Stimulated activated CD8-positive, alpha-beta memory T cell treated with anti-CD3 and anti-CD28 coated beads, Interleukin-2, amount 100 ng/mL, for 1 hour (primary cell): ENCODE measurements at regions not wholly inside any gene's neighbourhood (a gene's known extent, or its start where the extent isn't known, plus 50 kb on each side); places are given as distances from the start of the nearest gene placed in this dataset.

Experiments
- DNase-seq, 2 donors: peaks; one replicate each; pipeline ENCODE4 v3.0.0-alpha.2; 2020; ENCODE audit warnings: low read depth in 2 of 2

- DNase-seq: no peak
These were observed 189.0 kb upstream of the CDYL start for GRCh38 chr6:4587171-4587570.

GRCh38 chr6:4586469-4586859 lies 189.7 kb upstream of the CDYL start:
- no peak for DNase-seq

DNA sequence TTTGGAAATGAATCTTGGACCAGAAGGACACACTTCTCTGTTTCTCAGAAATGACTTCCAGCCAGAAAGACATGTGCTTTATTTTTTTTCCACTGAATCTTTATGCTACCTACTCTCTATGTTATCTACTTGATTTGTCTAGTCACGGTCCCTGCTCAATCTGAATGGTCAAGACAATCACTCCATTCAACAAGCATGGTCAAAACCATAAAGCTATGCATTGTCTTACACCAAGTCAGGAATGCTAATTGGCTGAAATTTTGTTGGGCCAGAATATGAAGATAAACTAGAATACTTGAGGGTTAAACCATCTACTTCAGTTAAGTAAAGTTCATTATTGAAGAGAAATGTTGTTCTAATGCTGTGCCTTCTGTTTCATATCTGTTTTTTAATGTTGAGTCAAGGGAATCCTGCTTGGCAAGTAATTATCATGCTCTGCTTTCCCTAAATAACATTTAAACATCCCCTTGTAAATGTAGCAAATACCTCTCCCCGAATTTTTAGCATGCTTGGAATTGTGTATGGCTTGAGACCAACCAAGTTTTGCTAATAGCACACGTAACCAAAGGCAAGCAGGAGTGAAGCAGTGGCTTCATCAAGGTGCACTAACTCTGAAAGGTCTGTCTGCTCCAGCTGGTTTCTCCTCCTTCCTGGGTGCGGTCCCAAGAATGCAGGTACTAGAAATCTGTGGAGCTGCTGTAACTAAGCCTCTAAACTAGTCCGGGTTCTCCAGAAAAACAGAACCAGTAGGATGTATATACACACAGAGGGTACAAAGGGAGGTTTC lies 190.3 kb upstream of the CDYL start:
- no peak for DNase-seq

DNA sequence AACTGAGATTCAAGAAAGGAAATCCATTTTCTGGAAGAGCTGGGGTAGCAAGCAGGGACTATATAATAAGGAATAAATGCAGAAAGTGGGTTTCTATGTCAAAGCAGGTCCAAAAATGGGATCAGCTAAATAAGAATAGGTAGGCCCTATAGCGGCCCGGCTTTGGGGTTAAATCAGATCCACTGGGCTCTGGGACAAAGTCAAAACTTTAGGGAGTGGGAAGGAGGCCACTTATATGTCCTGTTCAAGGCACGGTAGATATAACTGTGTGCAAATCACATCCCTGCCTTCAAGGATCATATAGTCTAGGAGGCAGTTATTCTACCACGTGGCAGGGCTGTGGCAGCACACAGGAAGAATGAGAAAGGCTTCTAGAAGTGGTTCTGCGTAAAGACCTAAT lies 191.4 kb upstream of the CDYL start:
- no peak for DNase-seq

- no peak for DNase-seq
These were observed 193.4 kb upstream of the CDYL start for GRCh38 chr6:4582506-4583417.

DNA sequence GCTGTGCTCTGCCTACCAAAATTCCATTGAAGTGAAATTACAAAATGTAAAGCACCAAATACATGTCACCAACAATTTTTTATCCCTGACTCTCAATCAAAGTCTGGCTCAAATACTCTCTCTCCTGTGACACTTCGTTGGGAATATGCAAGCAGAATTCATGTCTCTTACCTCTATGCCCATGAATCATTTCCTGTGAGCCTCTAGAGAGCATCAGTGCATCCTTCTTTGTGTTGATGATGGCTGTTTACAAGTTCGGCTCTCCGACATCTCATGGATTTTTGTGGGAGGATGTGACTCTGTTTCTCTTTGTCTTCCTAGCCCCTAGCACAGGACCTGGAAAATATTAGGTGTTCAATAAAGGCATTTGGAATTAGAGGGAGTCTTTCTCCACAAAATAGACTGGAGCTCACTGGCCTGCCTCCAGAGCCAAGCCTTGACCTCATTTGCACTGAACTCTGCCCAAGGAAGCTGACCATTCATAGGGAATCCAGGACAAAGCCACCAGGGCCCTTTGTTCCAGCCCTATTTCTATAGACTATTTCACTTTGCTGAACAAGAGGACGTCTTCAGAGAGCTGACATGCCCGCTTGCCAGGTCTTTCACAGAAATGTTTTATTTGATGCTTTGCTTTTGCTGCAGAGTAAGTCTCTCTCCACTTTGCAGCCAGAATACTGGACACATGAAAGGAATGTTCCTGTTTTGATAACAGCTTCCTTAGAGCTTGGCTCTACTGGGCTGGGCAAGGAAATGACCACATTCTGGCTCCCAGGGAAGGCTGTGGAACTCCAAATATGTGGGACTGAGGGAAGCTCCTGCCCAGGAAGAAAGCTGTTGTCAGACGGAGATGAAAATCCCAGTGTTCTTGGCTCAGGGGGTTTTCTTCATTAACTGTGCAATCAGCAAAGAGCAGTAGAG lies 194.5 kb upstream of the CDYL start:
- DNase-seq: no peak

DNA sequence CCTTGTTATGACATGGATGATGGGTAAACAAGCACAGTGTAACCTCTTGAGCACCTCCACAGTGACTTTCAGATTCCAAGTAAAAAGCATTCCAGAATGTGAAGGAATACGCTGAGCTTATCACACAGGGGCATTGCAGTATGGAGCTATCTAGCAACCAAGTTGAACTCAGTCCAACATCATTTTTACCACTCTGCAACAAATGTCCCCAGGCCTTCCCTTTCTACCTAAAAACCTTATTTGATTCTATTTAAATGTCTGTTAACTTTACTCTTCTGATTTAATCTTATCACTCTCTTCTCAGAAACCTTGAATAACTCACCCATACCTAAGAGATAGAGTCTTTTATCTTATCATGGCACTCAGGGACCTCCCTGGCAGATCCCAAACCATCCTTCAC lies 195.8 kb upstream of the CDYL start:
- no peak for DNase-seq

DNA sequence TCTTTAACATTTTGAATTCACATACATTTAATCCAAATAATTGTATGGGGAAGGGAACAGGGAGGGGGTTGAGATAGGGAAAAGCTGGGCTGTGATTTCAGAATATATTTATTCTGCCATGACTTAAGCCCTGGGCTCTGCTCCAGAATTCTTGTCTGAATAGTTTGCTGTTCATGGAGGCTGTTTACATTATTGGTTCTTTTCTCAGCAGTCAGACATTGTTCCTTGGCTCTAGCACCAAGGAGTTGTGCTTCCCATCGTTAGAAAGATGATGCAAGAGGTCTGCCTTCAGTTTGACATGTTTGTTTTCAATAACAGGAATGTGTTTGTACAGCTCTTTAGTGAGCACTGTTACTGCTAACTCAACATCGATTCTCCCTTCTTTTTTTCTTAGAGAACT lies 198.8 kb upstream of the CDYL start:
- no peak for DNase-seq

- no peak for DNase-seq
These were observed 200.5 kb upstream of the CDYL start for GRCh38 chr6:4575714-4576113.

DNA sequence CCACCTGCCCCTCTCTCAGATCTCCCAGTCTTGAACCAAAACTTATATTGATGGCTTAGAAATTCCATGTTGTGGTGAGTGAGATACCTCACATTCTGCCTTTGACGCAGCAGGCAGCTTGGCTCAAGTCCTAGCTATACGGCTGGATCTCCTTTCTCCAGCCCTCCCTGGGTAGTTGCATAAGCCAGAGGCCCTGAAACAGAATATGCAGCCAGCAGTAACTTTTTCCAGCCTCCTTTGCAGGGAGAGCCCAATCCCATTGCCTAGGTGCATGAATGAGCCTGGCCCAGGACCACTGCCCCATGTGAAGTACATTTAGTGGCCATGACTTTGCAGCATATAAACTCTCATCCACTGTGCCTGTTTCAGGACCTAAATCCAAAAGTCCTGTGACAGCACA lies 202.2 kb upstream of the CDYL start:
- no peak for DNase-seq

- no peak for DNase-seq
These were observed 205.2 kb upstream of the CDYL start for GRCh38 chr6:4571011-4571410.

DNA sequence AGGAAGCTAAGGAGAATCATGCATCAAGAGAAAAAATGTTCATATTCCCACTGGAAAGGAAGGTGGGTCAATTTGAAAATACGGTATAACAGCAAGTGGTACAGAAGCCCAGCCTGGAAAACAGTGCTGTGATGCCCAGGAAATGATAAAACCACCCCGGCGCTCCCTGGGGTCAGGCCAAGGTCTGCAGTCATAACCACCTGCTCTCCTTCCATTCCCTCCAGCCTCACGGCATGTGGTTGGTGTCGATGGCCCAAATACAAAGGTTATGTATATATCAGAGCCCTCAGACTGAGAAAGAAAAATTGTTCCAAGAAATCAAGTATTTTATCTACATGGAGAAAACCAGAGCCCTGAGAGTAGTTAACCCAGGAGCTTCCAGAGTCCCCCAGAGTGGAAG lies 208.1 kb upstream of the CDYL start:
- DNase-seq: no peak

DNA sequence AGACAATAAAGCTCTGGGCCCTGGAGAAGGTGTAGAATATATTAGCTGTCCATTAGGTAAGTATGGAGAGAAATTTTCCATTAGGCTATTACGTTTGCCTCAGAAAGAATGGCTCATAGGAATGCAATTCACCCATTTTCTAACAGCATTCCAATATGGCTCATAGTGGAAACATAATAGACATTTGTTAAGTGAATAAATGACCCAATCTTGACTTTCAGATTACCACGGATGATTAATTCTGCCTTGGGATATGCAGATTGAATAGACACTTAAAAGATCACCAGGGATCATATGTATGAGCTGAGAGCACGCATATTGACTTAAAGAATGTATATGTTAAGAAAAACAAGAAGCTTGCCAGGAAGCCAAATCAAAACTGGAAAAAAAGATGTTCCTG lies 209.1 kb upstream of the CDYL start:
- DNase-seq: no peak

- no peak for DNase-seq
These were observed 210.6 kb upstream of the CDYL start for GRCh38 chr6:4565301-4566250.

DNA sequence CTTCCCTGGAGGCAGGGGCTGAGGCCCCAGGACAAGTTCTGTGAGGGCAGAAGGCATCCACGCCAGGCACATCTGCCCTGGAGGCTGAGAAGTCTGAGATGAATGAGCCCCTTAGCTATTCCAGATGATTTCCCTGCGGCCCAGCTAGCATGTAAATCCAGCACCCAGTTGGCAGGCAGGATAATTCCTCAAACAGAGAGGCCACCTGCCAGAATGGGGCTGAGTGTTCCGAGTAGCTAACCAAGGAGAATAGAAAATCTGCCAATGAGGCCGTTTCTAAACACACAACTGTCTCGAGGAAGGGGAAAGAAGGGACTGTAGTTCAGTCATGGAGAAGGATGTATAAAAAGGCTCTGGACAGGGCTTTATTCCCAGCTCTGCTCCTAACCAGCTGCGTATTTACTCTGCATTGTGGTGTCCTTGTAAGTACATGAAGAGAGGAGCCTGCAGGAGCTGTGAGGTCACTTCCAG lies 211.4 kb upstream of the CDYL start:
- DNase-seq: no peak

GRCh38 chr6:4563877-4564276 lies 212.3 kb upstream of the CDYL start:
- no peak for DNase-seq

DNA sequence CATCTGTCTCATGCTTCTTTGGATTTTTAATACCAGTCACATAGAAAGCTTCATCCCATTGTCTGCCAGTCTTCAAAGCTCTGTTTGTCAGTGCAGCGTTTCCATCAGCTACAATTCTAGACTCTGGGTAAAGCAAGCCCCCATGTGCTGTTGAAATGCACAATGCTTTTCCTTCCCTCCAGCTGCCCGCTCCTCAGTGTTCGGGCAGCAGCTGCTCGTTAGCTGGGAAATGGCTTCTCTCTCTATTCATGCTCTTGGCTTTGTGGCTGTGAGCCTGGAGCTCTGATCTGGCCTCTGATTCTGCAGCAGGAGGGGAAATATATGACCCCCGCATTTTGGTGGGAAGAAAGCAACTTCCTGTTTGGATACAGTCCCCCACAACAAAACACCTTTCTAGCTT lies 213.0 kb upstream of the CDYL start:
- no peak for DNase-seq

DNA sequence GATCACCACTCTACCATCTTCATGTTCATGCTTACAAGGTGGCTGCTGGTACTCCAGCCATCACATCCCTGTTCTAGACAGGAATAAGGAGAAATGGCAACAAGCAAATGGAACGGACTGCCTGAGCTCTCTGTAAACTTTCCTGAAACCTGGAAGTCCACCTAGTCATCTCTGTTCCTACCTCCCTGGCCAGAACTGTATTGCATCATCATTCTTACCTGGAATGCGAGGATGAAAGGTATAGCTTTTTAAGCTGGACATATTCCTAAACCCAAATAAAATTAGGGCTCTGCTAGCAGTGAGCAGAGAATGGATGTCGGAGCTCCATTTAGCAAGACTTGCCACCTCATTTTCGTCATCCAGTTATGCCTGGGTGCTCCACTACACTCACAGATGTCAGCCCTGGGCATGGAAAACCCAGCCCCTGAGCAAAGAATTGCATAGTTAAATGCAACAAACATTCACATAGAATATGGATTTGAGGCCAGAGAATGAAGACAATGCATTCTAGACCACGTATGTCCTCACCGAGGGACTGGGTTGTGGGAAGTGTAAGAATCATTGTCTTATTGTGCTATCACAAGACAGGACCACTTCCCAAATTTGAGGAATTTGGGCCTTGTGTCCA lies 214.3 kb upstream of the CDYL start:
- DNase-seq: no peak

- DNase-seq: no peak
These were observed 215.1 kb upstream of the CDYL start for GRCh38 chr6:4561078-4561435.
